ENCODE measurements at regions not wholly inside any gene's neighbourhood (a gene's known extent, or its start where the extent isn't known, plus 50 kb on each side); places are given as distances from the start of the nearest gene placed in this dataset.
A peak's percentile ranks its signal among the peaks of the same experiment; 100 is the strongest.
"Not testable (repeated sequence)": the region's sequence is repeated elsewhere in the genome, so short reads cannot be mapped to it uniquely, and the experiment has no call there.

- DNase-seq: no peak
These were observed 53.8 kb downstream of the GJD2 start for GRCh38 chr15:34700891-34701427.

DNA sequence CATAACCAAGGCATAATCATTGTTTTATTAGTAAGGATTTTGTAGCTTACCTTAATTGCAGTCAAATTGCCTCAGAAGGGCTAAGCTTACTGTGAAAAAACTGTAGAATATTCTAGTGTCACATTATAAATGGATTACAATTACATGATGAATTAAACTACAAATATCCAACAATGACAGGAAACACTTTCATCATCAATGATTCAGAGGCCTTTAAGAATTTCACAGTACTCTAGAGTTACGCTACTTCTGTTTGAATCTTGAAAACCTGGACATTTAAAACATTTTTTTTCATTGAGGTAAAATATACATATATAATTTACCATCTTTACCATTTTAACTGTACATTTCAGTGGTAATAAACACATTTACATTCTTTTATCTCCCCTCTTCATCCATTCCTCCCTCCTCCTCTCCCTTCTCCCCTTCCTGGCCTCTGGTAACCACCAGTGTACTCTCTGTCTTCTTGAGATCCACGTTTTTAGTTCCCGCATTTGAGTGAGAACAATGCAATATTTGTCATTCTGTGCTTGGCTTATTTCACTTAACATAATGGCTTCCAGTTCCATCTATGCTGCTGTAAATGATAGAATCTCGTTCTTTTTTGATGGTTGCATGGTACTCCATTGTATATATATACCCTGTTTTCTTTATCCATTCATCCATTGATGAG is 54.7 kb downstream of the GJD2 start:
- DNase-seq: no peak

DNA sequence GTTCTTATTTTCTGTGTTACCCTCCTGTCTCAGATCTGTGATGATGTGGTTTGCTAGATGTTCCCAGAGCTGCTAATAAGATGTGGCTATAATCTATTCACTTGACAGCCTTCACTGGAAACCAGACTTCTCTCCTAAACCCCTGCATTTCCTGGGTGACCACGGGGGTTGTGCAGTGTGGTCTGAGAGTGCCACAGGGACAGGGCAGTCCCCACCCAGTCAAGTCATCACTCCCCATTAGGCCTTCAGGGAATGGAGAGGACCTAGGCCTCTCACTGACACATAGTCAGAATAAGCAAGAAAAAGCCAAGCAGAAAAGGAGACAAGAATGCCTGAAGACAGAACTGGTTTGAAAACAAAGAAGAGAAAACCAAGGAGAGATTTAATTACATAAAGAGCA is 58.3 kb downstream of the GJD2 start:
- no peak for DNase-seq

- peak; percentile 48 for DNase-seq
These were observed 61.6 kb downstream of the GJD2 start for GRCh38 chr15:34693053-34693744.

DNA sequence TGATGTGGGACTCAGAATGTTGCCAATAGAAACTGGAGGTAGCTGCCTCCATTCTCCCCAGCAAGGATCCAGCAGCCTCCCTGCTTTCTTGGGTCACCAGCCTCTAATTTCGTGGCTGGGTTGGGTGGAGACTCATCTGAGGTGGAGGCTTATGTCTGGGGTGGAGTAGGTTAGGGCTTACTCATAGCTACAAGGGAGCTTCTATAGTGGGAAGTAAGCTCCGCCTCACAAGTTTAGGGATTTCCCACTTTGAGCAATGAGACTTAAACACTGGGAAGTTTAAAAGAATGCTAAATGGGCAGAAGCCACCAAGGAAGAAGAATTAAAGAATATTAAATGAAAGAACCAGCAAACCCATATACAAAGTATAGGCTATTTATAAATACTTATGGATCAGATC is 63.8 kb downstream of the GJD2 start:
- DNase-seq: peak; percentile 2

GRCh38 chr15:34688699-34689098 is 66.1 kb downstream of the GJD2 start:
- no peak for DNase-seq

DNA sequence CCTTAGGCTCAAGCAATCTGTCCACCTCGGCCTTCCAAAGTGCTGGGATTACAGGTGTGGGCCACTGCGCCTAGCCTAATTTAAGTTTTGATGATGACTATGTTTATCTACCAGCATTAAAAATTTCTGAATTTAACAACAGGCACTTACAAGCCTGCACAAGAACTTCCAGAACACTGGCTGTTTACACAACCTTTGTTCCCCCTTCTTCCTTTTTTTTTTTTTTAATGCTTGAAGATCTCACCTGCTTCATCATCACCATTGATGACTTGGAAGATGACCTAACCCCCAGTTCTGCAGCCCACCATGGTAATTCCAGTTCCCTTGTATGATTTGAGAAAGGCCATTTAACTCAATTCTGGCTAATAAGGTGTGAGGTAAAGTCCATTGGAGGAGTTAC is 70.4 kb downstream of the GJD2 start:
- DNase-seq: no peak

DNA sequence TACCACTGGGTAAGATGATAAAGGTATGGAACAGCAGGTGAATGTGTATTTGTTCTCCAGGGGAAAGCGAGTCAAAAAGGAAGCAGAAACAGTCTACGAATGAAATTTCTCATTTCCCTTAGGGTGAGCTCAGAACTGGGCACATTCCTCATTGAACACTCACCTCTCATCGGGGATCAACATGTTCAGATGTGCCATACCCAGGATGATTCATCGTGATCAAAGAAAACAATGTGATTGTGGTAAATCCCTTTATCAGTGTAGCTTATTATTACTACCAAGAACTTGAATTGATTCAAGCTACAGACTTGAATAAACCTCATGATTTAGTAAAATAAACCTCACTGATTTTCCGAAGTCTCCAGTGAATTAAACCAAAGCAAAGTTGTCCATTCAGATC is 72.1 kb downstream of the GJD2 start:
- DNase-seq: peak; percentile 52

DNA sequence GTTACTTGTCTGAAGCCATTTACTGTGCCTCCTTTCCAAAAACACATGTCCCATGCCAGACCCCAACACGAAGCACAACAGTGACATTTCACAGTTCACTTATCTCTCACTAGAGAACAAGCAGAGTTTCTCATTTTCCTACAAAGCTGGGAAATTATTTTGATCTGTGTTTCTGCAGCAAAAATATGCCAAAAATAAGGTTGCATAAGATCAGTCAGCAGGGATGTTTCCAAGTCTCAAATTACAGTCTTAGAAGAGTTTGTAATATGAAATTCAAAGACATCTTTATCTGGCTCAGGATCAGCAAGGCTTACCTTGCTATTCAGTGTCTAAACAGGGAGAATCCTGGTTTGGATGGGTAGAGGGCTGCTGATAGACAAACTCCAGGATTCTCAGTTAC is 75.5 kb downstream of the GJD2 start:
- DNase-seq: no peak

DNA sequence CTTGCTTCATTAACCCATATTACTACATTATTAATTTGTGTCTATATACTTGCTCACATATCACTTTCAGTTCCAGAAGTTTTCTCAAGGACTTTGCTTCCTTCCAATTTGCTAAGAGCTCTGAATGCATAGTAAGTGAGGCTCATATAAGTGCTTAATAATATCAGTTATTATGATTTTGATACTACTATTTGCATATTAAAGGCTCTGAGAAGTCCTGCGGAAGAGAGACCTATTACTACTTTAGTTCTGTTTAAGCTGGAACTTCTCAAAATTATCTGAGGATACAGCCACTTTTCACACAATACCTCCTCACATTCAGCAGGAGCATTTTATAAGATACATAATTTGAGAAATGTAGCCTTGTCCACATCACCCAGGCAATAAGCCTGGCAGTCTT is 81.6 kb downstream of the GJD2 start:
- no peak for DNase-seq

- no peak for DNase-seq
These were observed 82.2 kb upstream of the GOLGA8B start for GRCh38 chr15:34665498-34666116.

DNA sequence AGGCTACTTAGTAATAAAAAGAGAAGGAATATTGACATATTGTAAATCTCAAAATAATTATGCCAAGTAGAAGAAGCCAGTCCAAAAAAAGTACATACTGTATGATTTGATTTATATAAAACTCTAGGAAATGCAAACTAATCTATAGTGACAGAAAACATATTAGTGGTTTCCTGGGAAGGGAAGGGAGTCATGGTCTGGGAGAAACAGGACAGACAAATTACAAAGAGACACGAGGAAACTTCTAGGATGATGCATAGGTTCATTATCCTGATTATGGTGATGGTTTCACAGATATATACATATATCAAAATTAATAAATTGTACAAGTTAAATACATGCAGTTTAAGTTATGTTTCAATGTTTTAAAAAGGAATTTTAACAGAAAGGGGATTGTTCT is 81.0 kb upstream of the GOLGA8B start:
- no peak for DNase-seq

DNA sequence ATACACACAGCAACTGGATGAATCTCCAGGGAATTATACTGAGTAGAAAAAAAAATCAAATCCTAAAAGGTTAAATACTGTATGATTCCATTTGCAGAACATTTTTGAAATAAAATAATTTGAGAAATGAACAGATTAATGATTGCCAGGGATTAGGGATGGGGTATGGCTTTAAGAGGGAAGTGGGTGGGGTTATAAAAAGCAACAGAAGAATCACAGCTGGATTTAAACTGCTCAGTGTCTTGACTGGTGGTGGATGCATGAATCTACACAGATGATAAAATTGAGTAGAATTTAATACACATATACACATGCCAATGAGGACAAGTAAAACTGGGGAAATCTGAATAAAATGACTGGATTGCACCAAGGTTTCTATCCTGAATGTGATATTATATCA is 79.7 kb upstream of the GOLGA8B start:
- no peak for DNase-seq

DNA sequence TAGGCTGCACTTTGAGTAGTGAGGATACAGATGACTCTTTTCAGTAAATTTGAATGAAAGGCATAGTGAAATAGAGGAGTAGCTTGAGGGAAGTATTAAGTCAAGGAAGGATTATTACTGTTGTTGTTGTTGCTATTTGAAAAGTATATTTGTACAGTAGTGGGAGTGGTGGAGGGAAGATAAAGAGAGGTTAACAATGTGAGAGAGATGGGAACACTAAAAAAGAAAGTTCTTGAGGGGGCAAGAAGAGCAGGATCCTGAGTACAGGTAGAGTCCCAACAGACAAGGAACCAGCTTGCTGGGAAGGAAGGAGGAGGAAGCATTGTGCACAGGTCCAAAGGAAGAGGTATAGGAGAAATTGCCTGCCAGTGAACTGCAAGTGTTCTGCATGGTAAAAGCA is 75.6 kb upstream of the GOLGA8B start:
- DNase-seq: no peak

DNA sequence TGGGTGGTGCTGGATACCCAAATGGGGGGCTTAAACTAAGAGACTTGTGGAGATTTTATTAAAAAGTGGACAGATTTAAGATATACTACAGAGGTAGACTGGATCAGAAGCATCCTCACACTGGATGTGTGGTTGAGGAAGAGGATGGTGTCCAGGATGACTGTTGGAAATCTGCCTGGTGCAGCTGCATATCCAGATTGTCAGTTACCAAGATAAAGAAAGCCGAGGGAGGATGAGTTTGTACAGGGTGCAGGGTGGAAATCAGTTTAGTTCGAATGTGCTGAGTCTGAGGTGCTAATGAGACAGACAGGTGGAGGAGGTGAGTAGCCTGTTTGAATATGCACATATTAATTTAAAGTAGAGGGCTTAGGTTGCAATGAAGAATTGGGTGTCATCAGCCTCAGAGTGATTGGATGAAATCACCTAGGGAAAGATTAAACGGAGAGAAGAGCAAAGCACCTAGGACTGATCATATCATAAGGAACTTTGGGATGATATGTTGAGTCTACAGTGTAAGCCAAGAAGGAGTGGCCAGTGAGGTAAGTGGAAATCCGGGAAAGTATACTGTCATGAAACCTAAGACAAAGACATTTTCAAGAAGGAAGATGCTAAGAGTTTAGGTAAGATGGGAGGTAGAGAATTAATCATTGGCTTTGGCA is 74.1 kb upstream of the GOLGA8B start:
- no peak for DNase-seq

DNA sequence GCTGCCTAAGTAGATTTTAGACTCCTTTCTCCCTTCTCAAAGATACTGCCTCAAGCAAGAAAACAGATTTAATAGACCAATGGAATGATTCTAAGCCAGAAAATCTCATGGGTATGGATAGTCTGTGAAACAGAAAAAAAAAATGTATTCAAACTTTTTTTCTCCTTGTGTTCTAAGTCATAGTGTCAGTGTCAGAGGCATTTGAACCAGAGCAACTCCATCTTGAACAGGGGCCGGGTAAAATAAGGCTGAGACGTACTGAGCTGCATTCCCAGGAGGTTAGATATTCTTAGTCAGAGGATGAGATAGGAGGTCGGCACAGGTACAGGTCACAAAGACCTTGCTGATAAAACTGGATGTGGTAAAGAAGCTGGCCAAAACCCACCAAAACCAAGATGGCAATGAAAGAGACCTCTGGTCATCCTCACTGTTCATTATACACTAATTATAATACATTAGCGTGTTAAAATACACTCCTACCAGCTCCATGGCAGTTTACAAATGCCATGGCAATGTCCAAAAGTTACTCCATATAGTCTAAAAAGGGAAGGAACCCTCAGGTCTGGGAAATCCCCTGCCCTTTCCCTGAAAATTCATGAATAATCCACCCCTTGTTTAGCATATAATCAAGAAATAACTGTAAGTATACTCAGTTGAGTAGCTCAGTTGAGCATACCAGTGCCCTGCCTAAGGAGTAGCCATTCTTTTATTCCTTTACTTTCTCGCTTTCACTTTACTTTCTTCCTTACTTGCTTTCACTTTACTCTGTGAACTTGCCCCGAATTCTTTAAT is 72.8 kb upstream of the GOLGA8B start:
- no peak for DNase-seq

DNA sequence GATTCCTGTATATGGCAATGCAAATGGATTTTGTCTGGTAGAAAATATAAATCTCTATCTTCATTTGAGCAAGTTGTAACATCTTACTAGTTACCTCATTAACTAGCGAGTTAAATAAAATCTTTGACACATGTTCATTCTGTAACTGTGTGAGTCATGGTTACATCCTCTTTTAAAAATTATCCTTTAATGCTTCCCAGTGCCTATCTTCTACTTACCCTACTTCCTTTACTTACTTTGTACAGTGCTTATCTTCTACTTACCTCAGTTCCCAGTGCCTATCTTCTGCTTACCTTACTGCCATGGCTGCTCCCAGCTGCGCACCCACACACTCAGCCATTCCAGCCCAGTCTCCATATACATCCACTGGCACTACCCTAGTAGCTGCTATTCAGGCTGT is 71.9 kb upstream of the GOLGA8B start:
- DNase-seq: no peak

- DNase-seq: no peak
These were observed 71.2 kb upstream of the GOLGA8B start for GRCh38 chr15:34654625-34655024.

GRCh38 chr15:34653992-34654391 is 70.5 kb upstream of the GOLGA8B start:
- no peak for DNase-seq

DNA sequence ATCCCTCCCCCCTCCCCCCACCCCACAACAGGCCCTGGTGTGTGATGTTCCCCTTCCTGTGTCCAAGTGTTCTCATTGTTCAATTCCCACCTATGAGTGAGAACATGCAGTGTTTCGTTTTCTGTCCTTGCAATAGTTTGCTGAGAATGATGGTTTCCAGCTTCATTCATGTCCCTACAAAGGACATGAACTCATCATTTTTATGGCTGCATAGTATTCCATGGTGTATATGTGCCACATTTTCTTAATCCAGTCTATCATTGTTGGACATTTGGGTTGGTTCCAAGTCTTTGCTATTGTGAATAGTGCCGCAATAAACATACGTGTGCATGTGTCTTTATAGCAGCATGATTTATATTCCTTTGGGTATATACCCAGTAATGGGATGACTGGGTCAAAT is 69.9 kb upstream of the GOLGA8B start:
- not testable (repeated sequence) for DNase-seq

DNA sequence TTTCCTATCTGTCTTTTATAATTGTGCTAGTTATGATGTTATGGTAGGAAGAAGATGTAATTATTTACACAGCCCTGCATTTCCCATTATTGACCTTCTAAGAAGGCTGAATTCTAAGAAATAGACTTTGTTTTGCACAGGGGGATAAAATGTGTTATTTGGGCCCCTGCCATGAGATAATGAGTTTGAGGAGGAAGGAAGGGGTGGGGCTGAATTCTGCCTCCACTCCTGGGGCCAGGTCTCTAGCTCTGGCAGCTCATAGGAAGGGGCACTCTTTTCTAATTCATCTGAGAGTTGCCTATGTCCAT is 69.2 kb upstream of the GOLGA8B start:
- no peak for DNase-seq

DNA sequence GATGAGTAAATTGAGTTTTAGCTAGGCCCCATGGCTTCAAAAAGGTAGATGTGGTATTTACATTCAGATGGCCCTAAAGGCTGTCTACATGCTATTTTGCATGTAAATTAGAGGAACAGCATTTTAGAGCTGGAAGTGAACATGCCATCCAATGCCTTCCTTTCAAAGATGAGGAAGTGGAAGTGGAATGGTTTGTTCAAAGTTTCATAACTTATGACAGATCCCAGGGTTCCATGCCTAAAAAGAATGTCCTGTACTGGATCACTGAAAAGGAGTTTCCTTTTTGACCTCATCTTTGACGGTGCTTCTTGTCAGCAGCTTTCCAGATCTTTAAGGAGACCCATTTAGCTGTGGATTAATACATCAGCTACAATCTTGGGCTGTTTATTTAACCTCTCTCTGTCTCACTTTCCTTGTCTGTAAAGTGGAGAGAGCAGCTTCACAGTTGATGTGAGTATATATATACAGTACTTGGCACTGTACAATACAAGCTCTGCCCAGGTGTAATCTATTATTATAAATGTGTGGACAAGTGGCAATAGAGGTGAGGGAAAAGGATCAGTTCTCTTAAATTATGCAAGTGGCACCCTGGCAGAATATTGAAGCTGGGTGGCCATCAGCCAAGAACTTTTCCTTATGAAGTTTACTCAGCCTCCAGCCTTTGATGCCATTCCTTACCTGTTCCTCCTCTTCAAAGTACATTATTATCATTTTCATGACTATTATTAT is 68.7 kb upstream of the GOLGA8B start:
- no peak for DNase-seq

All from fibroblast of skin of back (primary cell).